ENCODE measurements at regions not wholly inside any gene's neighbourhood (a gene's known extent, or its start where the extent isn't known, plus 50 kb on each side); places are given as distances from the start of the nearest gene placed in this dataset.

DNA sequence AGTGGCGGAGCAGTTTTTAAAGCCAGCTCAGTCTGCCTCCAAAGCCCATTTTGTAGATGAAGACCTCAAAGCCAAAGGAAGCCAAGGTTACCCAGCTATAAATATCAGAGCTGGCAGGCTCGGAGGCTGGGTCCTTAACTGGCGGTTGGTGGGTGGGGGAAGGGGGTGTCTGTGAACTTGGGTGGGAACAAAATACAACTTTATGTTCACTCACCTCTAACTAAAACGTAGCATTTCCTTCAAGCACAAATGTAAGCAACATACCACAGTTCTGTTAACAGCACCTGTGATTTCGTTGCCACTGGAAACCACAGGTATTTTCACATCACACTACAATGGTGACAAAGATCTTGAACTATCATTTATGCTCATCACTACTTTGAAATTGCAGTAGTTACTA lies 99.7 kb upstream of the SYT13 start:
- Histone ChIP-seq H3K56ac (ENCODE audit: extremely low read depth, insufficient read depth, low read length) (no peak overlapping the region), H3K9ac (ENCODE audit: low read depth, low read length) (no peak overlapping the region), H2BK15ac (ENCODE audit: low read depth, low read length) (no peak overlapping the region), H3K27me3 (ENCODE audit: control insufficient read depth, insufficient read depth, low read length) (peaks cover 11% of the 10 kb centered on the region; the same call in 1 of the 2 replicates), H4K20me1 (ENCODE audit: insufficient read depth, low read length) (no peaks in the 10 kb centered on the region), H2AFZ (replicated peaks; ENCODE audit: low read length, poor library complexity) (no peak overlapping the region), H3K14ac (replicated peaks; ENCODE audit: low read depth, low read length) (no peak overlapping the region), H2AK9ac (replicated peaks; ENCODE audit: low read depth, low read length, poor library complexity) (no peak overlapping the region), H3K4me1 (ENCODE audit: control insufficient read depth, insufficient read depth, low read length) (no peaks in the 10 kb centered on the region), H4K8ac (ENCODE audit: low read depth in 2 of 2, low read length in 2 of 2) (no peak overlapping the region), H2BK20ac (ENCODE audit: low read depth, low read length) (no peak overlapping the region), H3K9me3 (ENCODE audit: control insufficient read depth, insufficient read depth, low read length) (no peaks in the 10 kb centered on the region), H2AK5ac (ENCODE audit: low read depth, low read length) (no peak overlapping the region), H2BK5ac (ENCODE audit: low read depth, low read length, poor library complexity, severe bottlenecking) (no peak overlapping the region), H3K23ac (ENCODE audit: low read depth, low read length) (no peak overlapping the region), H3K36me3 (ENCODE audit: control insufficient read depth, insufficient read depth, low read length) (no peaks in the 10 kb centered on the region), H4K91ac (ENCODE audit: insufficient read depth, low read depth, low read length) (no peak overlapping the region), H3K79me1 (ENCODE audit: low read depth in 1 of 2, low read length in 2 of 2) (no peaks in the 10 kb centered on the region), H3K27ac (ENCODE audit: insufficient read depth, low read length) (no peak overlapping the region), H4K5ac (ENCODE audit: low read depth, low read length) (no peak overlapping the region), H3K4me3 (ENCODE audit: insufficient read depth, low read depth, low read length) (no peak overlapping the region), H3K4ac (ENCODE audit: low read depth, low read length) (no peak overlapping the region), H3K9me1 (ENCODE audit: insufficient read depth, low read length) (no peaks in the 10 kb centered on the region), H2BK120ac (ENCODE audit: low read depth, low read length) (no peak overlapping the region), H3K4me2 (ENCODE audit: low read depth, low read length) (no peak overlapping the region), H3K18ac (ENCODE audit: low read depth, low read length) (no peak overlapping the region)
- POLR2A ChIA-PET (ENCODE audit: unreplicated experiment), result no interaction called here
- in situ Hi-C loops (cut with MboI; ENCODE audit: low sequenced_read_pairs) (no loop called here), intact Hi-C loops (cut with micrococcal nuclease) (no loop called here), dilution Hi-C loops (cut with HindIII; ENCODE audit: low sequenced_read_pairs, unreplicated experiment) (no loop called here)
- 33% methylated on average over 1 of the region's 5 CpGs; no CpG with 5 or more reads in 1 of the 2 experiments for WGBS, 2 experiments (ENCODE audit: extremely low coverage in 2 of 2, insufficient read length in 1 of 2)
- DNase-seq (no peak), ATAC-seq (ENCODE audit: low read depth) (no peak)
- CTCF ChIA-PET, result no interaction called here
- TF ChIP-seq MAFK (IDR thresholded peaks at IDR 0.05; ENCODE audit: low read depth, low read length), result no peak
- TF ChIP-seq NFE2L2 (IDR thresholded peaks at IDR 0.05; ENCODE audit: low read depth, low read length), result no peak
- no peak for TF ChIP-seq MAZ (IDR thresholded peaks at IDR 0.05; ENCODE audit: borderline replicate concordance, low read depth, low read length)
- TF ChIP-seq POLR2A (IDR thresholded peaks at IDR 0.05; ENCODE audit: low read depth, low read length), result no peak
- TF ChIP-seq, protein P1, sequence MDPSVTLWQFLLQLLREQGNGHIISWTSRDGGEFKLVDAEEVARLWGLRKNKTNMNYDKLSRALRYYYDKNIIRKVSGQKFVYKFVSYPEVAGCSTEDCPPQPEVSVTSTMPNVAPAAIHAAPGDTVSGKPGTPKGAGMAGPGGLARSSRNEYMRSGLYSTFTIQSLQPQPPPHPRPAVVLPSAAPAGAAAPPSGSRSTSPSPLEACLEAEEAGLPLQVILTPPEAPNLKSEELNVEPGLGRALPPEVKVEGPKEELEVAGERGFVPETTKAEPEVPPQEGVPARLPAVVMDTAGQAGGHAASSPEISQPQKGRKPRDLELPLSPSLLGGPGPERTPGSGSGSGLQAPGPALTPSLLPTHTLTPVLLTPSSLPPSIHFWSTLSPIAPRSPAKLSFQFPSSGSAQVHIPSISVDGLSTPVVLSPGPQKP (IDR thresholded peaks at IDR 0.05; ENCODE audit: borderline replicate concordance, low read depth, low read length), result no peak
- TF ChIP-seq CHD1 (IDR thresholded peaks at IDR 0.05; ENCODE audit: low read depth, low read length), result no peak
- no peak for TF ChIP-seq FOS (IDR thresholded peaks at IDR 0.05; ENCODE audit: low read depth, low read length)
- TF ChIP-seq RCOR1 (IDR thresholded peaks at IDR 0.05; ENCODE audit: insufficient replicate concordance, low read length), result no peak
- no peak for TF ChIP-seq SMC3 (IDR thresholded peaks at IDR 0.05; ENCODE audit: low read depth, low read length)
- no peak for TF ChIP-seq RAD21 (IDR thresholded peaks at IDR 0.05; ENCODE audit: low read length)
- TF ChIP-seq USF2 (IDR thresholded peaks at IDR 0.05; ENCODE audit: low read depth, low read length), result no peak
- BruUV-seq (replicated peaks), result no TSS peak

Data from IMR-90 (cell line).